HG02943 (cell line): ENCODE measurements at regions not wholly inside any gene's neighbourhood (a gene's known extent, or its start where the extent isn't known, plus 50 kb on each side); places are given as distances from the start of the nearest gene placed in this dataset.

Experiments
- ATAC-seq: cut with Tn5 transposase; IDR thresholded peaks from one replicate; pipeline ENCODE4 v1.9.1; 2021; ENCODE audit warnings: mild to moderate bottlenecking, low read depth, moderate library complexity; ENCODE audit not compliant: unreplicated experiment

DNA sequence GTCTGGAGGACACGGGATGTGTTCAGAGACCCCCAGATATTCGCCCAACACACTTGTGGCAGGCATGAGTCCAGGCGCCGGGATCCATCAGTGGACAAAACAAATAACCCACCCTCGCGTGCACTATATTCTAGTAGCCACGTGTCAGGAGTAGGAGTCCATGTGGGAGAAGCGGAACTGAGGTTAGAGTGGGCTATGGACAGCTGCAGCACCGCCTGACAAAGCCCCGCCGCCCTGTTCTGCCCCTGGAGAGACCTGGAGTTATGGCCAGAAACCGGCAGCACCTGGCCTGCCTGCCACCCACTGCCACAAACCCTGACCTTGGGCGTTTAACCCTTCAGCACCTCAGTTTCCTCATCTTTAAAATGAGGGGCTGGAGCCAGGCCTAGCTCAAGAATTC is 181.0 kb upstream of the RNF32 start:
- no peak for ATAC-seq

DNA sequence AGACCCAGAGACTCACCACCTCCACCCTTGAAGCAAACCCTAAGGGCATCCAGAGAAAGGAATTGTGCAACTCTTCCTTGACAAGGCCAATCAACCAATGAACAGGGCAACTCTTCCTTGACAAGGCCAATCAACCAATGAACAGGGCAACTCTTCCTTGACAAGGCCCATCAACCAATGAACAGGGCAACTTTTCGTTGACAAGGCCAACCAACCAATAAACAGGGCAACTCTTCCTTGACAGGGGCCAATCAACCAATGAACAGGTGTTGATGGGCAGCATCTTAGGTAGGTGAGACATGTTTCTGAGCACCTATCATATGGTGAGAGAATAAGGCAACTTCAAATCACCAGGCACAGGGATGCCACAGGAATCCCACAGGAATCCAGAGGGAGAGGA is 181.5 kb upstream of the RNF32 start:
- ATAC-seq: no peak

DNA sequence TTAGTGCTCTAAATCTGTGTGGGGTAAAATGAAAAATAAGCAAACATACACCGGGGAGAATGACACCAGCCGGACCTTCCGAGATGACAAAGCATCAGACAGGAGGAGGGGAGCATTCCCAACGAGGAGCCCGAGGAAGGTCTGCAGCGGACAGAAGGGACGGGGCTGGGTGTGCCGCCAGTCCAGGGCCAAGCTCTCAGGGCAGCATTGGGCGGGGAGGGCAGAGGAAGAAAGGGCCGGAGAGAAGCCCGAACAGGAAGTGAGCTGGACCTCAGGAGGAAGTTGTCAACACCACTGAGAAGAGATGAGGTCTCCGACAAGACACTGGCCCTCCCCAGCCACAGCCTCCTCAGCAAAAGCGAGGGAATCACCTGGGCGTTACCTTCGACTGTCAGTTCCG is 182.6 kb upstream of the RNF32 start:
- ATAC-seq: no peak

DNA sequence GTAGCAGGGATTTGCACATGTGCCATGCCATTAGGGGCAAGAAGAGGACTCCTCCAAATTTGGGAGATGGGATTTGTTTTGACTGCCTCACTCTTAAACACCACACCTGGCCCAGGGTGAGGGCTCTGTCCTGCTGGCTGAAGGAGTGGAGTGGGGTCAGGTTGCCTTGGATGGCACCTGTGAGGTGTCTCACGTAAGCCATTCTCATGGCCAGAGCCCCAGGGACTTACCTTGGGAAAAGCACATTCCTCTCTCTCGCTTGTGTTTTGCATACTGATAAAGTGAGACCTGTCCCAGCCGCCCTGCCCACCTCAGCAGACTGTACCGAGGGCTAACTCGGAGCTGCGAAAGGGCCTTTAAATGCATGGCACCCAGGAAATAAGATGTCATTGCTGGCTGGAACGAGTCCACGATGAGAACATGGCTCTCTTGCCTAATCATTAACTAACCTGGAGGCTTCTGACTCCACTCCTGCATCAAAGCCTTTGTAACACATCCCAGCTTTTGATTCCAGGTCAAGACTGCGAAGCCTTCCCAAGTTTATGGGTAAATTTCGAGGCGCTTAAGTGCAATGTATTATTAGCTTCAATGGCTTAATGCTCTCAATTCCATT is 184.0 kb upstream of the RNF32 start:
- ATAC-seq: no peak

DNA sequence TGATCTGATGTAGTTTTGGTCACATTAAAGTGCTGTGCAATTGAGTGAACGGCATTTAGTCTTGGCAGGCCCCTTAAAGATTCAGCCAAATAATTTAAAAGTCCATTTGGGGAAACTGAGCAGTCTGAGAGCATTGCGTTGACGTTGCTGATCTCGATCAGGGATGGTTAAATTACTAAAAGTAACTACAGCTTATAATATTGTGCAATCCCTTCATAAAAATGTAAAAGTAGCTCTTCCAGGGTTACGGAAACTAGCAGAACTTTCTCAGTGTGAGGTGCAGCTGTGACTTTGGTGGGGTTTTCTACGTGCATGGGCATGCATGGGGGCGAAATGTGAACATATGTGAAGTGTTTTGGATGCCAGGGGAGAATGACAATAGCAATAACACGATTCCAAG is 184.5 kb upstream of the RNF32 start:
- ATAC-seq: no peak

DNA sequence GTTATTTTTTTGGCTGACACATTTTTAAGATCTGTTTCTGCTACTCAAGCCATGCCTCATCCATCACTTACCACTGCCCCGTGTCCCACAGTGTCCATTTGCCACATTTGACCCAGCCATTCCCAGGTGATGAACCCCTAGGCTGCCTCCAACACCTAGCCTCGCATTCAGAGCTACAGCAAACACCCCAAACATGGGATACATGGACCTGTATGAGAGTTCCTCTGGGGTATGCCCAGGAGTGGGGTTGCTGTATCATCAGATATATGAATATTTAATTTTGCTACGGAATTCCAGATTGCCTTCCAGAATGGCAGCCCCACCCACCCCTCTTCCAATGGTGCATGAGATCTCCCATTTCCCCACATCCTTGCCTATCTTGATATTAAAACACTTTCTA is 190.1 kb upstream of the RNF32 start:
- ATAC-seq: no peak

DNA sequence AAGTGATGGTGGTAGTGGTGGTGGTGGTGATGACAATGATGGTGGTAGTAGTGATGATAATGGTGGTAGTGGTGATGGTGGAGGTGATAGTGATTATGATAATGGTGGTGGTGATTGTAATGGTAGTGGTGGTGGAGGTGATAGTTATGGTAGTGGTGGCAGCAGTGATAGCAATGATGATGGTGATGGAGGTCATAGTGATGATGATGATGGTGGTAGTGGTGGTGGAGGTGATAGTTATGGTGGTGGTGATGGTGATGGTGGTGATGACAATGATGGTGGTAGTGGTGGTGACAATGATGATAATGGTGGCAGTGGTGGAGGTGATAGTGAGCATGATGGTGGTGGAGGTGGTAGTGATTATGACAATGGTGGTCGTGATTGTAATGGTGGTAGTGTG is 191.7 kb upstream of the RNF32 start:
- ATAC-seq: no peak

DNA sequence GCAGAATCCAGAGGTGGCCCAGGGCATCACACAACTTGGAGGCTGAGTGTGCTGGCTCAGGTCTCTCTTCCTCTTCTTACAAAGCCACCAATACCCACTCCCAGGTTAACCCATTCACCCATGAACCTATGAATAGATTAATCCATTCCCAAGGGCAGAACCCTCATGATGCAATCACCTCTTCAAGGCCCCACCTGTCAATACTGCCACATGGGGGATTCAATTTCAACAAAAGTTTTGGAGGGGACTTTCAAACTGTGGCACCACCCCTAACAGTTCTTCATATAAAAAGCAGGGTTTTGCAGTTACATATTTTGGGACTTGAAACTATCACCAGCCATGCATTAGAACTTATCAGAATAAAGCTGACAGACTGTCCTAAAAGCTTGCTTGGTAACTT is 193.6 kb upstream of the RNF32 start:
- ATAC-seq: no peak

DNA sequence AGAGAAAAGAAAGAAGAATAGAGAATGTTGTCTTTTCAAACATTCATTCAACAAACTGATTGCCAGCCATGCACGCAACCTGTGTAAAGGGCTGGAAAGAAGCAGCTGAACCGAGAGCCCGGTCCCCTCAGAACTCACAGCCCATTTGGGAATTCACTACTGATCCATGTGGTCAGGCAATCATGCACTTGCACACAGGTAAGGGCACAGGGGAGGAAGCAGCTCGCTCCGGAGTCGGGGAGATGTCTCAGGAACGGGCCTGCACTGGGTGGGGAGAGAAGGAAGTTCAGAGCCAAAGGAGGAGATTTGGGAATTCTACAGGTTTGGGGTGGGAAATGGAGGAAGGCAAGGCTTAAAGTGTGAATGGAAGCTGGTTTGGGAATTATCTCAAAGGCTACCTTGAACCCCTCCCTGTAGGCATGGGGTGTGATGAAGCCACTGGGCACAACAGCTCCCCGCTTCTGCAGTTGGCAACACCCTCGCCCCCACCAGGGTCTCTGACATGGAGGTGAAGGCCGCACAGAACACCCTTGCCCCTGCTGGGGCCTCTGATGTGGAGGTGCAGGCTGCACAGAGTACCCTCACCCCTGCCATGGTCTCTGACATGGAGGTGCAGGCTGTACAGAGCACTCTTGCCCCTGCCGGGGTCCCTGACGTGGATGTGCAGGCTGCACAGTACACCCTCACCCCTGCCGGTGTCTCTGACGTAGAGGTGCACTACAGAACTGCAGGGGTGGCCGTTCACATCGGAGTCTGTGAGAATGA is 194.4 kb upstream of the RNF32 start:
- ATAC-seq: no peak

DNA sequence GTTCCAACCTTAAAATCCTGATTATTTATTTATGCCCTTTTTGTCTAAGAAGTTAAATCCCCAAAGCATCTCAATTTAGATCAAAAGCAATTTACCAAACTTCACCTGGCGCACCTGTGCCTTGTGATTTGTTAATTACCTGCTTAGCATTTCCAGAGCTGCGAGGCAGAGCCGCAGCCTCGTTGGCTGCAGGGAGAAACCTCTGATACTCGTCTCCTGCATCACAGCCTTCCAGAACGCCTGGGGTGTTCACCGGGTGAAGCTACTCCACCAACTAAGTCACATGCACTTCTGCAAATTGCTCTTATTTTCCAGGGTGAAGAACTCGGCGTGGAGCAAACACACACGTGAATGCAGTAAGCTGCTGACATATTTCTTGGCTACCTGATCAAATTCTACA is 198.1 kb upstream of the RNF32 start:
- no peak for ATAC-seq

DNA sequence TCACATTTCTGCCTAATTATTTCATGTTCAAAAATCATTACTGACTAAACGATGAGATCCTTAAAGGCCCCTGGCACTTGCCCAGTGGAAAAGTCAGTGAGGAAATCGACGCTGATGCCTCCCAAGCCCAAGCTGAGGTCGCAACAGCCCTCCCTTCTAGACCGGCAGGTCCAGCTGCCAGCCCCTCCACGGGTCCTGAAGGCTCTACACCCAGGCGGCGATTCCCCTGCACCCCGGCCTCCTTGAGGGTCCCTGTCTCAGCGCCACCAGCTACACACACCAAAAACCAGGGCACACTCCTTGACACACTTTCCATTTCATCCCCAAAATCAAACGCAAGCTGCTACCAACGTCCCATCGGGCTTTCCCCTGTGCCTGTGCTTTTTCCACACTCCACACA is 200.1 kb upstream of the RNF32 start:
- no peak for ATAC-seq

DNA sequence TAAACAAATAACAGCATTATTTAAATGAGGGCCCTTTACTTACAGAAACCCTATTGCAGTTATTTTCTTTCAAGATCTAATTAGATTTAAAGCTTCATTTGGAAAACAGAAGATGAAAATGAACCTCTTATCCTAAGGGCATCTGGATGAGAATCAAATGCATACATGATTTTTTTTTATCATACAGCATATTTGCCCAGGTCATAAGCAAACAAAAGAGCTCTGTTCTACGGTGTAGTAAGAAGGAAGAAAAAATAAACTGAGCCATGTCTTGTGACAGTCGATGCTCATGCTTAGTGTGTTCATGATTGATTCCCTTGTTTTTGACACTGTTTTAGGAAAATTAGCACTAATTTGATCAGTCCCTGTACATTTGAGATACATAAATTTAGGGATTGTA is 202.6 kb upstream of the RNF32 start:
- no peak for ATAC-seq

DNA sequence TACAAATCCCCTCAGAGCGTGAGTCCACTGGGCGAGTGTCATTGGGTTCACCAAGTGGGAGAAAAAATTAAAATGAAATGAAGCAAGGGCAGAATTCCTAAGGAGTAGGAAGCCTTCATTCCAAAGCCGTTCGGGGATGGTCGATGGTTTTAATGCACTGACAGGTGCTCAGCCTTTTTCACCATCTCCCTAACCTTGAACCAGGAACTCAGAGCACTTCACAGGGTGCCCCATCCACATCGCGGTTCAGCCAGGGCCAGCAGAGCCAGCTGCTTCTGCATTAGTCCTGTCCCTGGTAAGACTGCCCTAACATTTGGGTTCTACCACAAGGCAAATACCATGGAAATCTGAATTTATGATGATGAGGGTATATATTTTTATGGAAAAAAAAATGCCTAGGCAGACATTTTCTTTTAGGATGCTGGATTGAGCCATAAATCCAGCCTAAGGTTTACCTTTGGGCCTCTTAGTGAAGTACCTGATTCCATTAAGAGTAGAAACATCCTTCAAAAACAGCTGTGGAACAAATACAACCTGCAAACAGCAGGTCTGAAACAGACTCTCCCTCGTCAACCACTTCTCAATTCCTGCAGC is 203.5 kb upstream of the RNF32 start:
- ATAC-seq: no peak

DNA sequence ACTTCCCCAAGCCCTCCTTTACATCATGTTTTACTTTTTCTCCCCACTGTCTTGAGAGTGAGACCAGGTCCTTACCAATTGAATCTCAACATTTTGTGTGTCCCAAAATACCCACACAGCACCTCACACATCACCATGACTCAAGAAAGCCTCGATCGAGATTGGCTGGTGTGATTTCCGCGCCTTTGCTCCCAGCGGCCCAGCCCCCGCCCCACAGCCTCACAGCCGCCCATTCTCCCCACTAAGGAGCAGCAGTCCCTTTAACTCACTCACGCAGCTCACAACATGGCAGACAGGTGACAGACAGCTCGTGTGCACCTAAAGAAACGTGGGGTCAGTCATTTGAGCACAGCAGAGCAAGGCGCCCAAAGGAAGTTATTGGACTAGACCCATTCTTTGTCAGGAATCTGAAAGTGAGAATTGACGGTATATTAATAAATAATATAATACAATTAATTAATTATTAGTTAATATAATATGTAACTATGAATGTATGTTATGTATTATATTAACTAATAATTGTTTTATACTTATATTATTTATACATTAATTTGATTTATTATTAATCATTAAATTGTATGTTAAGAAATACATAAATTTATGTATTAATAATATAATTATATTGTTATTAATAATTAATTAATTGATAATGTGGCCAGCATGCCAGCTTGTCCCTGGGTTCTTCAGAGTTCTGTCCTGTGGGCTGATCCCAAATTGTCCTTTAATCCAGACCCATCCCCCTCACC is 204.9 kb upstream of the RNF32 start:
- ATAC-seq: no peak

DNA sequence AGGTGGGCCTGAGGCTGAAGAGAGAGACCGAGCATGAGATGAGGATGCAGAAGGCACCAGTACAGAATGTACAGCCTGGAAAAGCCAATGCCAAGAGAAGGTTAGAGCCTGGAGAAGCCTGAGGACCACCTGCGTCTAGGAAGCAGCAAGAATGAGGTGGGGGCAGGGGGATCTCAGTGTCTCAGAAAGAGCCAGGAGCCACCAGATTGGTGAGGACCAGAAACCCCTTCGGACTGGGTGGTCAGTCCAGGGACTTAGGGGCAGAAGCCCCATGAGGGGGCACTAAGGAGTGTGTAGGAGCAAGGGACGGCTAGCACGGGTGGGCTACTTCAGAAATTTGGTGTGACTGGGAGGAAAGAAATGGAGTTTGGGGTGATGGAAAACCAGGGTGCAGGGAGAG is 205.9 kb upstream of the RNF32 start:
- no peak for ATAC-seq

DNA sequence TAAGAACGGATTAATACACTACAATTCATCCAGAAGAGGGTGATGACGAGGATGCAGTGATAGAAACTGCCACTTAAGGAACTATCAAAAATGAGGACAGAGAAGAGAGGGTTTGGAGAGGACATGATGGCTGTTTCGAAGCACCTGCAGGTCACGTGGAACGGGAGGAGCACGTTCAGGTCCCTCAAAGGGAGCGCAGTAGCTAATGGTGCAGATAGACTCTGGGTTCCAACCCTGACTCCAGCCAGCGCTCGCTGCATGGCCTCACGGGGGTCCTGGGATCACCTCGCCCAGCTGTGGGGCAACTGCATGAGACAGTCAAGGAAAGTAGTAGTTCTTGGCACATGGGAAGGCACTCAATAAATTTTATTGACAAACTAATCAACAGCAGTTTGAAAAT is 208.6 kb upstream of the RNF32 start:
- ATAC-seq: no peak

DNA sequence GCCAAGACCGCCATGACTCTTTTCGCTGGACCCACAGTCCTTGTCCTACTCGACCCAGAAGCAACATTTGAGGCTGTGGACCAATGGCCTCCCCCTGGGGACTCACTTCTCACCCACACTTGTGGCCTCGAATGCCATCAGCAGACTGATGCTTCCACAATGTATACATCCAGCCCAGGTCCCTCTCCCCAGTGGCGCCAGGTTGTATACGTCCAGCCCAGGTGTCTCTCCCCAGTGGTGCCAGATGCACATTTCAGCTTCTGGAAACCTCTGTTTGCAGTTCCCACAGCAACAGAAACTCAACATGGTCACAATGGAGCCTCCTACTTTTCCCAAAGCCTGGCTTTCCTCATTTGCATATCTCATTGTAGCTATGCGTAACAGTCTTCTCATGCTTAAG is 210.5 kb upstream of the RNF32 start:
- no peak for ATAC-seq

DNA sequence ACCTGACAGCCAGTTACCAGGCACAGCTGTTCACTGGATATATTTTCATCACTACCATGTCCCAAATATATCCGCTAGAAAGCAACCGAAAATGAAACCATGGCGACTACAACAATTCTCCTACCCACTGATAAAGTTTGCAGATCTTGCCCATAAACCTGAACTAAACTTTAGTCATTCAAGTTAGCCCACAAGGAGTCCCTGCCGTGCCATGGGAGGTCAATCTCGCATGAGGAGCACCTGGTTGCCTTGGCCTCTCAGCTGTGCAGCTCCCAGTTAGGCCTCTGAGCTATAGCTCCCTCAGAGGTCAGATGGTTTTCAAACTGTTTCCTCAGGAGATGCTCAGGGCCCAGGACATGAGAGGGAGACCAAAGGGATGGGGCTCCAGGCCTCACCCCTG is 211.1 kb upstream of the RNF32 start:
- ATAC-seq: no peak

DNA sequence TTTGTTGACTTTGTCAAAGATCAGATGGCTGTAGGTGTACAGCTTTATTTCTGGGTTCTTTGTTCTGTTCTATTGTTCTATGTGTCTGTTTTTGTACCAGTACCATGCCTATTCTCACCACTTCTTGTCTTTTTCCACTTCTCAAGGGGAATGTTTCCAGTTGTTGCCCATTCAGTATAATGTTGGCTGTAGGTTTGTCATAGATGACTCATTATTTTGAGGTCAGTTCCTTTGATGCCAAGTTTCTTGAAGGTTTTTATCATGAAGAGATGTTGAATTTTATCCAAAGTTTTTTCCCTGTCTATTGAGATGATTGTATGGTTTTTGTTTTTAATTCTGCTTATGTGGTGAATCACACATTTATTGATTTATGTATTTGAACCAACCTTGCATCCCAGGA is 216.7 kb upstream of the RNF32 start:
- no peak for ATAC-seq

DNA sequence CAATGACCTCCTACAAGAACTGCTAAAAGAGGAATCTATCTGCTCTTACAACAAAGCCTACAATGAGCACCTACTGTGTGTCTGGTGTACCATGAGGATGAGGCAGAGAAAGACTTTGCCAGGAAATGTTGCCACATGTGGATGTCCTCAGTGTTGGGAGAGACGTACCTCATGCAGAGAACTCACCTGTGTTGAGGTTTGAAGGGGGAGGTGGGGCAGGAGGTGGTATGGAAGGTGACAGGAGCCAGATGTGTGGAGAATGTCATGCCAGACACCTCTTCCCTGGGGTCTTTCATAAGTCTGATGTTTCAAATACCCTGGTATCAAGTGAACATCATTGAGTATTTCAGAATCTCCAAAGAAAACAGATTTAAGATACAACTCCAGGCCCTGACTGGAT is 220.1 kb upstream of the RNF32 start:
- no peak for ATAC-seq

DNA sequence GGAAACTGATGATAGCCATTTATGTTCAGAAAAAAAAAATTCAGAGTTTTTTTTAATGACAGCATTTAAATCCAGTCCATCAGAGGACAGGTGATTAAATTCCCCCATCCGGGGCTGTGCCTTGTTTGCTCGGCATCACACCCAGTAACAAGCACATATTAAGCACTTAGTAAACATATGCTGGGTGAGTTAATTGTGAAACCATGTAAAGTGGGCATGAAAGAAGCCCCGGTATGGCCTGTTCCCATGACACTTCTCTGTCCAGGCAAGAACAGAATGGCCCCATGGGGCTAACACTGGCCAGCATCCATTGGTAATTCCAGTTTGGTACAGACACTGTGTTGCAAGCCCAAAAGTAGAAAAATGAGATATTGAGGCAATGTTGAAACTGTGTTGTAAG is 220.8 kb upstream of the RNF32 start:
- ATAC-seq: no peak

DNA sequence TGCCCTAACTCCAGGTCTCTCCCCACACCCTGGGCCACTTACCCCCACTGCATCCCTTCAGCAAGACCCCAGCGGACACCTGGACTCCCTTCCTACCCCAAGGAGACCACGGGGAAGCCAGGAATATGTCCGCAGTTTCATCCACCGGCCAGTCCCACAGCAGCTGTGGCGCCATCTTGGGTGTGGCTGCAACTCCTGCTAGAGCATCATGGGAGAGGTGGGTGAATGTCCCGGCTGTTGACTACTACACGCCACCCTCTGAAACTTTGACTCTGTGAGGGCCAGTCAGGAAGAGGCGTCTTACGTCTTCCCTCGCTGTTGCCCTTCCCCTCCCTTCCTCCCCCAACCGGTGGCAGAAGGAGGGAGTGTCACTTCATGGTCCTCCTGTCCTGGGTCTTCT is 238.3 kb upstream of the RNF32 start:
- no peak for ATAC-seq
